Hepatocyte (in vitro differentiated cells): ENCODE measurements at regions not wholly inside any gene's neighbourhood (a gene's known extent, or its start where the extent isn't known, plus 50 kb on each side); places are given as distances from the start of the nearest gene placed in this dataset.

Experiments used
- EZH2 ChIP-seq: fragments of 200-600 bp; sonication (generic); IDR thresholded peaks from 2 replicates; pipeline ENCODE4 v1.6.1; 2016; ENCODE audit warnings: antibody characterized with exemption, mild to moderate bottlenecking, borderline replicate concordance
- EZH2phosphoT487 ChIP-seq: fragments of 200-600 bp; sonication (generic); IDR thresholded peaks from one replicate; pipeline ENCODE4 v1.6.1; 2018; ENCODE audit warnings: antibody characterized with exemption, mild to moderate bottlenecking, low read depth, moderate library complexity; ENCODE audit not compliant: unreplicated experiment, severe bottlenecking

DNA sequence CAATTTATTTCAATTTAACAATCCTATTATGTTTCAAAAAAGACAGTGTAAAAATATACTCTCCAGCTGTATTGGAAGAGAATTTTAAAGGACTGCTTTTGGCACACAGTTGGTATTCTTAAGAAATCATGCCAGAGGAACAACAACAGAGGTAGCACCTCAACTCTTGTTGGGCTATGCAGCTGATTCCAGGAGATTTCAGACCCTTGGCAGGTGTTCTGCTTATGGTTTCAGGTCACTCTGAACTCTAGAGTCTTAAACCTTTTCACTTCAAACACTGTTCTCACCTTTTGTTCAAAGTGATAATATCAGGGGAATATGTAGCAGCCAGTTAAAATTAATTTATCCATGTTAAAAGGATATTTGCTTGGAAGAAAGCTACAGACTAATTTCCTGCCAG is 160.1 kb downstream of the PFKFB3 start:
- TF ChIP-seq EZH2phosphoT487: no peak
- TF ChIP-seq EZH2: no peak
